Fibroblast of skin of left biceps (primary cell): ENCODE measurements at regions not wholly inside any gene's neighbourhood (a gene's known extent, or its start where the extent isn't known, plus 50 kb on each side); places are given as distances from the start of the nearest gene placed in this dataset.

Source experiments
- DNase-seq, 2 experiments: peaks; one replicate each; pipeline ENCODE4 v3.0.0-alpha.2; 2013; ENCODE audit warnings: low read depth in 2 of 2

- DNase-seq = no peak
Observed at GRCh38 chr20:9920866-9921265, 82.0 kb upstream of the PAK5 start.

DNA sequence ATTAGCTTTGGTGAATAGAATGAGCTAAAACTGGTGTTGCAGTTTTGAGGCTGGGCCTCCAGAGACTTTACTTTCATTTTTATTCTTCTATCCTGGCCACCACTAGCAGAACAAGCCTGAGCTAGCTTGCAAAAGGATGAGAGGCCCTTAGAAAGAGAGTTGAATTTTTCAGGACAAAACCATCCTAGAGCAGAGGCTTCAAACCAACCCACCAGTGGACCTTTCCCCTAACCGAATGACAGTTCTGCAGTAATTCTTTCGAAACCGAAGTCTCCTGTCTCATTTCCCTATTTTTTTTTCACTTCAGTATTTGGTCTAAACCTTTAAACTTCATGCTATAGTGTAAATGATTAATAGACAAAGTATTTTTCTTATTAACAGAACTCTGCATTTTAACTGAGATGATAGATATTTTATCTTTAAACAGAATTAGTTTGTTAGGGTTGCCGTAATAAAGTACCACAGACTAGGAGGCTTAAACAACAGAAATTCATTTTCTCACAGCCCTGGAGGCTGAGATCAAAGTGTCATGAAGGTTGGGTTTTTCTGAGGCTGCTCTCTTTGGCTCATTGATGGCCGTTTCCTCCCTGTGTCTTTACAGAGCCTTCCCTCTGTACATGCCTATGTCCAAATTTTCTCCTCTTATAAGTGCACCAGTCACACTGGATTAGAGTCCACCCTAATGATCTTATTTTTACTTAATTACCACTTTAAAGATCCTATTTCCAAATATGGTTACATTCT, 80.6 kb upstream of the PAK5 start:
- no peak for DNase-seq

DNA sequence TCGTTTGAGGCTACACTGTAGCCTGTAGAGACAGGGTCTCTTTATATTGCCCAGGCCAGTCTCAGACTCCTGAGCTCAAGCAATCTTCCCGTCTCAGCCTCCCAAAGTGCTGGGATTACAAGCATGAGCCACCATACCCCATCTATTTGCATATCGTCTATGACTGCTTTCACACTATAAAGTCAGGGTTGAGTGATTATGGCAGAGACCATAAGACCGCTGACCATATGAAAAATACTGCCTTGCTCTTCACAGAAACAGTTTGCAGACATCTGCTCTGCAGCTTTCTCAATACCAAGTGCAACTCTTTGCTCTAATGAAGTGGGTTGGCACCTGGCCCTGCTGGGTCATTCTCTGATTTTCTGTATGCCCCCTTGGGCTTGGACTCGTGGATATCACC, 79.5 kb upstream of the PAK5 start:
- DNase-seq = no peak

DNA sequence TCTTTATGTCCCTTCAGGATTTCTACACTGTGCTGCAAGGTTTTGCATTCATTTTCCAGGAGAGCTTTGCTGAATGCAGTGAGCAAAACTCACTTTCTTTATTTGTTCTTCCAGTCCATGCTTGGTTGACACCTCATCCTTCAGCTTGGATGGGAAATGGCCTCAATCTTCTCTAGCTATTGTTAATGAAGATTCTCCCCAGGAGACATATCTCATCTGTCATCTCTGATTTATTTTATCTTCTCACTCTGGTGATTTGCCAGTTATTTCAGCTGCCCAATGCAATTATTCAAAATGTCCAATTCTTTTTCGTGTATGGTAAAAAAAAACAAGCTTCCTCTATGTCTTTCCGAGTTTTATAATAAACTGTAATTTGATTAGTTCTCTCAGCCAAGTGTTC, 77.9 kb upstream of the PAK5 start:
- no peak for DNase-seq

- peak; percentile 1 to 5 for DNase-seq
Observed at GRCh38 chr20:9912858-9913434, 74.1 kb upstream of the PAK5 start.

GRCh38 chr20:9912290-9912689, 73.4 kb upstream of the PAK5 start:
- no peak for DNase-seq

GRCh38 chr20:9911519-9911918, 72.6 kb upstream of the PAK5 start:
- no peak for DNase-seq

- no peak for DNase-seq
Observed at GRCh38 chr20:9909167-9909566, 70.3 kb upstream of the PAK5 start.

GRCh38 chr20:9903048-9903655, 64.3 kb upstream of the PAK5 start:
- no peak for DNase-seq

- DNase-seq = no peak
Observed at GRCh38 chr20:9889270-9889981, 50.5 kb upstream of the PAK5 start.
